Fibroblast of lung (primary cell): ENCODE measurements at regions not wholly inside any gene's neighbourhood (a gene's known extent, or its start where the extent isn't known, plus 50 kb on each side); places are given as distances from the start of the nearest gene placed in this dataset.

Source experiments
- EZH2 ChIP-seq: IDR thresholded peaks from 2 replicates; pipeline ENCODE4 v1.5.1; 2012; ENCODE audit warnings: low read length, control low read depth, mild to moderate bottlenecking; ENCODE audit errors: missing control alignments
- TF ChIP-seq, protein P1 (sequence below), 2 donors: IDR thresholded peaks in 1 of 2; conservative IDR thresholded peaks in 1 of 2; 1 replicate in 1 of 2; 2 replicates in 1 of 2; pipeline ENCODE4 v1.5.1; 2011 to 2012; ENCODE audit warnings: low read length in 2 of 2, control low read depth in 1 of 2, inconsistent platforms in 1 of 2, low read depth in 1 of 2, mild to moderate bottlenecking in 1 of 2

DNA sequence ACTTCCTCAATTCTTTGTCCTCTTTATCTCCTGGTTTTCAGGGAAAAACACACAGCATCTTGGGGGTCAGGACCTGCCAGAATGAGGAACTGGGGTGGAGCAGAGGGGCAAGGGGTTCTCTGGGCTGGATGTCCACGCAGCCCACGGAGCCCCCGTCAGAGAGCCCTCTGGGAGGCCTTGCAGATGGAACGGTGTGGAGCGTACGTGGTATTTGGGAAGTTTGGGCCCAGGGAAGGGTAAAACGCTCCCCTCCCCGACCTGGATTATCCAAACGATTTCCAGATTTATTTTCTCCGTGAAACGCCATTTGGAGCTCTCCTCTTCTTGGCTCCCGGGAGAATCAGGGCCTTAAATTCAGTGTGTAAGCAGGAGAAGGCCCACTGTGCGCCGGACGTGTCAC is 51.7 kb upstream of the ZNF536 start:
- TF ChIP-seq, protein P1, sequence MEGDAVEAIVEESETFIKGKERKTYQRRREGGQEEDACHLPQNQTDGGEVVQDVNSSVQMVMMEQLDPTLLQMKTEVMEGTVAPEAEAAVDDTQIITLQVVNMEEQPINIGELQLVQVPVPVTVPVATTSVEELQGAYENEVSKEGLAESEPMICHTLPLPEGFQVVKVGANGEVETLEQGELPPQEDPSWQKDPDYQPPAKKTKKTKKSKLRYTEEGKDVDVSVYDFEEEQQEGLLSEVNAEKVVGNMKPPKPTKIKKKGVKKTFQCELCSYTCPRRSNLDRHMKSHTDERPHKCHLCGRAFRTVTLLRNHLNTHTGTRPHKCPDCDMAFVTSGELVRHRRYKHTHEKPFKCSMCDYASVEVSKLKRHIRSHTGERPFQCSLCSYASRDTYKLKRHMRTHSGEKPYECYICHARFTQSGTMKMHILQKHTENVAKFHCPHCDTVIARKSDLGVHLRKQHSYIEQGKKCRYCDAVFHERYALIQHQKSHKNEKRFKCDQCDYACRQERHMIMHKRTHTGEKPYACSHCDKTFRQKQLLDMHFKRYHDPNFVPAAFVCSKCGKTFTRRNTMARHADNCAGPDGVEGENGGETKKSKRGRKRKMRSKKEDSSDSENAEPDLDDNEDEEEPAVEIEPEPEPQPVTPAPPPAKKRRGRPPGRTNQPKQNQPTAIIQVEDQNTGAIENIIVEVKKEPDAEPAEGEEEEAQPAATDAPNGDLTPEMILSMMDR (conservative IDR thresholded peaks at IDR 0.05 in 1 of 2, IDR thresholded peaks at IDR 0.05 in 1 of 2; ENCODE audit: low read depth in 1 of 2, low read length in 2 of 2), result no peak
- TF ChIP-seq EZH2, result no peak
